CD4-positive, alpha-beta T cell treated with Interleukin-17A for 1 hour (primary cell): ENCODE measurements at regions not wholly inside any gene's neighbourhood (a gene's known extent, or its start where the extent isn't known, plus 50 kb on each side); places are given as distances from the start of the nearest gene placed in this dataset.

Experiments
- DNase-seq: peaks from one replicate; pipeline ENCODE4 v3.0.0-alpha.2; 2020

- DNase-seq, result no peak
Observed at GRCh38 chr15:96220657-96221056, 109.8 kb upstream of the NR2F2 start.

GRCh38 chr15:96222981-96223380 is 107.5 kb upstream of the NR2F2 start:
- no peak for DNase-seq

- no peak for DNase-seq
Observed at GRCh38 chr15:96223939-96224338, 106.6 kb upstream of the NR2F2 start.

GRCh38 chr15:96225642-96226259 is 104.7 kb upstream of the NR2F2 start:
- DNase-seq, result no peak

GRCh38 chr15:96230526-96231181 is 99.8 kb upstream of the NR2F2 start:
- no peak for DNase-seq

GRCh38 chr15:96232335-96232734 is 98.2 kb upstream of the NR2F2 start:
- no peak for DNase-seq

GRCh38 chr15:96234109-96234892 is 96.2 kb upstream of the NR2F2 start:
- DNase-seq, result no peak

- no peak for DNase-seq
Observed at GRCh38 chr15:96237002-96237401, 93.5 kb upstream of the NR2F2 start.

- no peak for DNase-seq
Observed at GRCh38 chr15:96242761-96243160, 87.7 kb upstream of the NR2F2 start.

- DNase-seq, result no peak
Observed at GRCh38 chr15:96243701-96244100, 86.8 kb upstream of the NR2F2 start.

- no peak for DNase-seq
Observed at GRCh38 chr15:96245252-96245651, 85.2 kb upstream of the NR2F2 start.

- DNase-seq, result no peak
Observed at GRCh38 chr15:96246057-96246456, 84.4 kb upstream of the NR2F2 start.

GRCh38 chr15:96247621-96248305 is 82.7 kb upstream of the NR2F2 start:
- DNase-seq, result no peak

GRCh38 chr15:96252148-96252547 is 78.4 kb upstream of the NR2F2 start:
- no peak for DNase-seq

- DNase-seq, result no peak
Observed at GRCh38 chr15:96253006-96253747, 77.3 kb upstream of the NR2F2 start.

- DNase-seq, result no peak
Observed at GRCh38 chr15:96254173-96254572, 76.3 kb upstream of the NR2F2 start.

- no peak for DNase-seq
Observed at GRCh38 chr15:96255599-96255998, 74.9 kb upstream of the NR2F2 start.

- no peak for DNase-seq
Observed at GRCh38 chr15:96261575-96262034, 68.9 kb upstream of the NR2F2 start.

GRCh38 chr15:96262097-96262496 is 68.4 kb upstream of the NR2F2 start:
- DNase-seq, result no peak

GRCh38 chr15:96262549-96263489 is 67.7 kb upstream of the NR2F2 start:
- no peak for DNase-seq

- DNase-seq, result no peak
Observed at GRCh38 chr15:96264351-96264798, 66.1 kb upstream of the NR2F2 start.
